OCI-LY7 (cell line): ENCODE measurements at regions not wholly inside any gene's neighbourhood (a gene's known extent, or its start where the extent isn't known, plus 50 kb on each side); places are given as distances from the start of the nearest gene placed in this dataset.

Source experiments
- BruUV-seq: library from RNA; stranded (reverse); fragments of 400-500 nt; replicated peaks from 2 replicates; lab custom pipeline; 2021; lab: Mats Ljungman, UMichigan
- CTCF ChIA-PET: fragments of 300-600 bp; sonication (Branson Sonifier 250); formaldehyde crosslinking; loops from one replicate; lab custom pipeline; 2022; ENCODE audit warnings: antibody characterized with exemption; ENCODE audit not compliant: unreplicated experiment; lab: Charles Lee
- POLR2A ChIA-PET: fragments of 300-600 bp; sonication (Branson Sonifier 250); formaldehyde crosslinking; loops from one replicate; lab custom pipeline; 2022; ENCODE audit warnings: antibody characterized with exemption; lab: Charles Lee
- DNase-seq: peaks from one replicate; pipeline ENCODE4 v3.0.0-alpha.2; 2015; ENCODE audit warnings: low spot score
- H2AFZ ChIP-seq: fragments of 200-600 bp; sonication (generic), shearing (Covaris generic); 2 replicates; pipeline ENCODE4 v1.6.1; 2014; ENCODE audit warnings: mild to moderate bottlenecking, antibody characterized with exemption, low read length, moderate library complexity
- H3K27ac ChIP-seq: fragments of 200-600 bp; sonication (generic); 2 replicates; pipeline ENCODE4 v1.5.1; 2014; ENCODE audit warnings: mixed run types, low read depth, mild to moderate bottlenecking, moderate library complexity, low read length, inconsistent platforms; ENCODE audit not compliant: poor library complexity, severe bottlenecking
- H3K36me3 ChIP-seq: fragments of 200-600 bp; sonication (generic); 2 replicates; pipeline ENCODE4 v1.6.1; 2014; ENCODE audit warnings: mild to moderate bottlenecking, antibody characterized with exemption, low read length, moderate library complexity, mixed read lengths; ENCODE audit not compliant: insufficient read depth
- H3K4me1 ChIP-seq: fragments of 200-600 bp; sonication (generic); 2 replicates; pipeline ENCODE4 v1.5.1; 2014; ENCODE audit warnings: mild to moderate bottlenecking, low read length; ENCODE audit not compliant: insufficient read depth, poor library complexity, severe bottlenecking
- H3K4me2 ChIP-seq: fragments of 200-600 bp; sonication (generic); 2 replicates; pipeline ENCODE4 v1.6.1; 2014; ENCODE audit warnings: mild to moderate bottlenecking, low read length
- H3K4me3 ChIP-seq: fragments of 200-600 bp; sonication (generic); 2 replicates; pipeline ENCODE4 v1.5.1; 2014; ENCODE audit warnings: mild to moderate bottlenecking, low read depth, low read length; ENCODE audit not compliant: poor library complexity, severe bottlenecking
- H3K79me2 ChIP-seq: fragments of 200-600 bp; sonication (generic); 2 replicates; pipeline ENCODE4 v1.6.1; 2016; ENCODE audit warnings: low read depth, mild to moderate bottlenecking, low read length, moderate library complexity, mixed read lengths; ENCODE audit not compliant: insufficient read depth
- H3K9me2 ChIP-seq: fragments of 200-600 bp; sonication (generic); 2 replicates; pipeline ENCODE4 v1.6.1; 2016; ENCODE audit warnings: mild to moderate bottlenecking, low read length, mixed read lengths; ENCODE audit not compliant: insufficient read depth
- H3K9me3 ChIP-seq: fragments of 200-600 bp; sonication (generic); 2 replicates; pipeline ENCODE4 v1.6.1; 2014; ENCODE audit warnings: mild to moderate bottlenecking, mixed run types, low read length, mixed read lengths
- H4K20me1 ChIP-seq: fragments of 200-600 bp; sonication (generic); 2 replicates; pipeline ENCODE4 v1.6.1; 2014; ENCODE audit warnings: mild to moderate bottlenecking, antibody characterized with exemption, low read length, moderate library complexity, mixed read lengths; ENCODE audit not compliant: insufficient read depth
- EZH2phosphoT487 ChIP-seq: fragments of 200-600 bp; sonication (generic); IDR thresholded peaks from 2 replicates; pipeline ENCODE4 v1.6.1; 2018; ENCODE audit warnings: low read depth, borderline replicate concordance, mild to moderate bottlenecking, mixed run types, antibody characterized with exemption, low read length, moderate library complexity, mixed read lengths
- intact Hi-C: fragments of 100-400 bp; cut with micrococcal nuclease; formaldehyde crosslinking; loops from one replicate; pipeline ENCODE4 v1.10.0; 2022; ENCODE audit not compliant: unreplicated experiment
- TF ChIP-seq, protein P1 (sequence below): fragments of 200-600 bp; sonication (generic); conservative IDR thresholded peaks from 2 replicates; pipeline ENCODE4 v1.5.1; 2014; ENCODE audit warnings: mild to moderate bottlenecking, antibody characterized with exemption, low read length, moderate library complexity, mixed read lengths

DNA sequence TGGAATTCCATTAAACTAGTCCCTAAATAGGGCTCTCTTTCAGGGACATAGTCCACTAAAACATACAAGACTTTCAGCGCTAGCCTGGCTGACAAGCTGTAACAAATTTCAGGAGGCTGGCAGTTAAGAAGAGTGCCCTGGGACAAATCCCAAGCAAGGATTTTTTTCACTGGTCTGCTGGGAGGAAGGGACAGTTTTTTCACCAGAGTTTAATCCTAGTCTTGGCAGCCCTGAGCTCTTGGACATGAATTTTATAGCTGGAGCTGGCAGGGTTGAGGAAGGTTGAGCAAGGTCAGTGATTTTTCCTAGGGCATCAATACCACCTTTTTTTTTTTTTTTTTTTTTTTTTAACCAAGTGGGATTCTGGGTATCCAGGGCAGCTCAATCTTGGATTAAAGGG, 184.4 kb downstream of the SH2D1A start:
- BruUV-seq, result no TSS peak

DNA sequence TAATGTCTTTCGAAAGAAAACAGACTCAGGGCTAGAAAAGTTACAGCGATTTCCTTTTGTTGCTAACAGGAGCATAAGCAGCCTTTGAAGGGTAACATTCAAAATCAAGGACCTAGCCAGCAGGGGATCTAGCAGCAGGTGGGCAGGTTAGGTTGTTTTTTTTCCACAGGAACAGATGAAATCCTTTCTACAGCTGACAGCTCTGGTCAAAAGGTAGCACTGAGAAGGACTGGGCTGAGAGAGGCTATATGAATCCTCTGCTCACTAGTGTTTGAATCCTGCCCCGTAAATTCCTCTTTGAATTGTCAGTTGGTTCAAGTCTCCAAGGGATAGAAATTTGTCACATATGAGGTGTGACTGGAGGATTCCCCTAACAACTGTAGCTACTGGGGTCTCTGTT, 188.2 kb downstream of the SH2D1A start:
- Histone ChIP-seq H3K27ac (no peak overlapping the region), H3K4me2 (no peak overlapping the region), H4K20me1 (no peaks in the 10 kb centered on the region), H3K4me1 (no peaks in the 10 kb centered on the region), H3K79me2 (no peaks in the 10 kb centered on the region), H3K4me3 (no peak overlapping the region), H3K36me3 (no peaks in the 10 kb centered on the region), H3K9me3 (no peaks in the 10 kb centered on the region), H3K9me2 (no peaks in the 10 kb centered on the region), H2AFZ (no peak overlapping the region)
- no peak for DNase-seq
- ChIA-PET CTCF (no interaction called here), POLR2A (no interaction called here)
- TF ChIP-seq, protein P1, sequence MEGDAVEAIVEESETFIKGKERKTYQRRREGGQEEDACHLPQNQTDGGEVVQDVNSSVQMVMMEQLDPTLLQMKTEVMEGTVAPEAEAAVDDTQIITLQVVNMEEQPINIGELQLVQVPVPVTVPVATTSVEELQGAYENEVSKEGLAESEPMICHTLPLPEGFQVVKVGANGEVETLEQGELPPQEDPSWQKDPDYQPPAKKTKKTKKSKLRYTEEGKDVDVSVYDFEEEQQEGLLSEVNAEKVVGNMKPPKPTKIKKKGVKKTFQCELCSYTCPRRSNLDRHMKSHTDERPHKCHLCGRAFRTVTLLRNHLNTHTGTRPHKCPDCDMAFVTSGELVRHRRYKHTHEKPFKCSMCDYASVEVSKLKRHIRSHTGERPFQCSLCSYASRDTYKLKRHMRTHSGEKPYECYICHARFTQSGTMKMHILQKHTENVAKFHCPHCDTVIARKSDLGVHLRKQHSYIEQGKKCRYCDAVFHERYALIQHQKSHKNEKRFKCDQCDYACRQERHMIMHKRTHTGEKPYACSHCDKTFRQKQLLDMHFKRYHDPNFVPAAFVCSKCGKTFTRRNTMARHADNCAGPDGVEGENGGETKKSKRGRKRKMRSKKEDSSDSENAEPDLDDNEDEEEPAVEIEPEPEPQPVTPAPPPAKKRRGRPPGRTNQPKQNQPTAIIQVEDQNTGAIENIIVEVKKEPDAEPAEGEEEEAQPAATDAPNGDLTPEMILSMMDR, result no peak
- no peak for TF ChIP-seq EZH2phosphoT487
- BruUV-seq, result no TSS peak
- intact Hi-C loops, result no loop called here

More for the DNA sequence above, 184.4 kb downstream of the SH2D1A start:
- Histone ChIP-seq H3K79me2 (no peaks in the 10 kb centered on the region), H3K4me2 (no peak overlapping the region), H2AFZ (no peak overlapping the region), H3K27ac (no peak overlapping the region), H4K20me1 (no peaks in the 10 kb centered on the region), H3K9me3 (no peaks in the 10 kb centered on the region), H3K36me3 (no peaks in the 10 kb centered on the region), H3K4me1 (no peaks in the 10 kb centered on the region), H3K4me3 (no peak overlapping the region), H3K9me2 (no peaks in the 10 kb centered on the region)
- intact Hi-C loops, result no loop called here
- ChIA-PET CTCF (no interaction called here), POLR2A (interaction anchor here (1.5 kb wide), 1 partner anchor 26 kb away, joined by 3 read pairs; no protein-coding TSS in a partner anchor)
- no peak for DNase-seq
- TF ChIP-seq, protein P1, result no peak
- no peak for TF ChIP-seq EZH2phosphoT487

DNA sequence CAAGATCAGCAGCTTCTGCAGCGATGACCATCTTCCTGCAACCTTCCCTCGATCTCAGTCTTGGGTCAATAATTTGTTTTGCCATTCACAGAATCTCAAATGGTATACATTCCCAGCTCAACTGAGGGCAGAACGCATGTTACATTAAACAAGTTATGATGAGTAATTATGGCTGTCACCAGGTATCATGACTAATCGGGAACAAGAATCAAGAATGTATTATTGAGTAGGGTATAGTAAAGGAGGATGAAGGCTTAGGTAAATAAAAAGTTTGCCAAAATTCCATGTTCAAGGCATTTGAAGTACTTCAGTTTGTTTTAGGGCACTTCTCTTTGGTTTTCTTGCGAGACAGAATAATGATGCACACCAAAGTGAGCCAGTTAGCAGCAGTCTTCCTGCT, 194.1 kb downstream of the SH2D1A start:
- TF ChIP-seq, protein P1, result no peak
- TF ChIP-seq EZH2phosphoT487, result no peak
- Histone ChIP-seq H3K9me3 (no peaks in the 10 kb centered on the region), H3K79me2 (no peaks in the 10 kb centered on the region), H3K36me3 (no peaks in the 10 kb centered on the region), H3K4me1 (no peaks in the 10 kb centered on the region), H3K27ac (no peak overlapping the region), H4K20me1 (no peaks in the 10 kb centered on the region), H3K9me2 (no peaks in the 10 kb centered on the region), H3K4me3 (no peak overlapping the region), H2AFZ (no peak overlapping the region), H3K4me2 (no peak overlapping the region)
- no peak for DNase-seq
- BruUV-seq, result no TSS peak
- intact Hi-C loops, result no loop called here
- ChIA-PET POLR2A (interaction anchor here (0.6 kb wide), 1 partner anchor 24 kb away, joined by 3 read pairs; no protein-coding TSS in a partner anchor), CTCF (no interaction called here)
